ENCODE measurements at regions not wholly inside any gene's neighbourhood (a gene's known extent, or its start where the extent isn't known, plus 50 kb on each side); places are given as distances from the start of the nearest gene placed in this dataset.

DNA sequence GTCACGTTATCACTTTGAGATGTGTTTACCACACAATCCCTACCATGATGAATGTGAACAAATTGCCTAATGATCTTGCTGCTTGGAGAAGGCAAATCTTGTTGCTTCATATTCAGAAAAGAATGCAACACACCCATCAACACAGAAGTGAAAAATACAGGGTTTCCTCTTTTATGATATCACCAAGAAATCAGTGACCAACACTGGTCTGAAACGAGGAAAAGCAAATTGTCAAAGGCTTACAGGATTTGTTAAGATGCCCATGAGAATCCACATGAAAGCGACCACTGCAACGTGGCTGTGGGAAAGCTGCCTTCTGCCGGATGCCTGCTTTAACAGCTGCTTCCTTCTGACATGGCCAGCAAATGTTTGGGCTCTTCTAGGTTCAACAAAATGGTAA, 397.6 kb upstream of the LRATD1 start:
- TF ChIP-seq, protein P1, sequence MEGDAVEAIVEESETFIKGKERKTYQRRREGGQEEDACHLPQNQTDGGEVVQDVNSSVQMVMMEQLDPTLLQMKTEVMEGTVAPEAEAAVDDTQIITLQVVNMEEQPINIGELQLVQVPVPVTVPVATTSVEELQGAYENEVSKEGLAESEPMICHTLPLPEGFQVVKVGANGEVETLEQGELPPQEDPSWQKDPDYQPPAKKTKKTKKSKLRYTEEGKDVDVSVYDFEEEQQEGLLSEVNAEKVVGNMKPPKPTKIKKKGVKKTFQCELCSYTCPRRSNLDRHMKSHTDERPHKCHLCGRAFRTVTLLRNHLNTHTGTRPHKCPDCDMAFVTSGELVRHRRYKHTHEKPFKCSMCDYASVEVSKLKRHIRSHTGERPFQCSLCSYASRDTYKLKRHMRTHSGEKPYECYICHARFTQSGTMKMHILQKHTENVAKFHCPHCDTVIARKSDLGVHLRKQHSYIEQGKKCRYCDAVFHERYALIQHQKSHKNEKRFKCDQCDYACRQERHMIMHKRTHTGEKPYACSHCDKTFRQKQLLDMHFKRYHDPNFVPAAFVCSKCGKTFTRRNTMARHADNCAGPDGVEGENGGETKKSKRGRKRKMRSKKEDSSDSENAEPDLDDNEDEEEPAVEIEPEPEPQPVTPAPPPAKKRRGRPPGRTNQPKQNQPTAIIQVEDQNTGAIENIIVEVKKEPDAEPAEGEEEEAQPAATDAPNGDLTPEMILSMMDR (IDR thresholded peaks at IDR 0.05): no peak
- Histone ChIP-seq H2AFZ (no peak overlapping the region), H3K9ac (no peak overlapping the region), H3K27ac (no peak overlapping the region), H3K4me2 (ENCODE audit: low read length) (no peak overlapping the region), H3K4me3 (ENCODE audit: low read depth, low read length) (no peak overlapping the region), H3K9me3 (ENCODE audit: control insufficient read depth, low read length) (no peaks in the 10 kb centered on the region), H3K79me2 (no peaks in the 10 kb centered on the region), H3K27me3 (ENCODE audit: control insufficient read depth, insufficient read depth, low read length) (no peaks in the 10 kb centered on the region), H3K4me1 (no peaks in the 10 kb centered on the region), H3K36me3 (ENCODE audit: control insufficient read depth, insufficient read depth, low read length) (no peaks in the 10 kb centered on the region)

- Histone ChIP-seq H3K79me2 (no peaks in the 10 kb centered on the region), H3K36me3 (ENCODE audit: control insufficient read depth, insufficient read depth, low read length) (no peaks in the 10 kb centered on the region)
Observed at GRCh38 chr2:14235667-14236066, 396.9 kb upstream of the LRATD1 start.

GRCh38 chr2:14237902-14238301, 394.6 kb upstream of the LRATD1 start:
- Histone ChIP-seq H3K27ac (no peak overlapping the region), H3K4me1 (no peaks in the 10 kb centered on the region), H3K9ac (no peak overlapping the region), H3K27me3 (ENCODE audit: control insufficient read depth, insufficient read depth, low read length) (no peaks in the 10 kb centered on the region), H3K9me3 (ENCODE audit: control insufficient read depth, low read length) (no peaks in the 10 kb centered on the region), H3K36me3 (ENCODE audit: control insufficient read depth, insufficient read depth, low read length) (no peaks in the 10 kb centered on the region), H2AFZ (no peak overlapping the region), H3K4me2 (ENCODE audit: low read length) (no peak overlapping the region), H3K79me2 (no peaks in the 10 kb centered on the region), H3K4me3 (ENCODE audit: low read depth, low read length) (no peak overlapping the region)
- TF ChIP-seq, protein P1 (IDR thresholded peaks at IDR 0.05): no peak

More at GRCh38 chr2:14235667-14236066, 396.9 kb upstream of the LRATD1 start:
- no peak overlapping the region for H3K4me2 ChIP-seq (ENCODE audit: low read length)
- no peak overlapping the region for H3K4me3 ChIP-seq (ENCODE audit: low read depth, low read length)
- H3K4me1 ChIP-seq: no peaks in the 10 kb centered on the region
- H3K27ac ChIP-seq: no peak overlapping the region
- H2AFZ ChIP-seq: no peak overlapping the region
- H3K9me3 ChIP-seq (ENCODE audit: control insufficient read depth, low read length): no peaks in the 10 kb centered on the region
- H3K27me3 ChIP-seq (ENCODE audit: control insufficient read depth, insufficient read depth, low read length): no peaks in the 10 kb centered on the region
- H3K9ac ChIP-seq: no peak overlapping the region
- TF ChIP-seq, protein P1 (IDR thresholded peaks at IDR 0.05): no peak

GRCh38 chr2:14239605-14240004, 392.9 kb upstream of the LRATD1 start:
- H3K4me2 ChIP-seq (ENCODE audit: low read length): no peak overlapping the region

GRCh38 chr2:14240868-14241267, 391.6 kb upstream of the LRATD1 start:
- H3K4me1 ChIP-seq: no peaks in the 10 kb centered on the region
- no peaks in the 10 kb centered on the region for H3K36me3 ChIP-seq (ENCODE audit: control insufficient read depth, insufficient read depth, low read length)

More at GRCh38 chr2:14239605-14240004, 392.9 kb upstream of the LRATD1 start:
- Histone ChIP-seq H3K27ac (no peak overlapping the region), H3K9me3 (ENCODE audit: control insufficient read depth, low read length) (no peaks in the 10 kb centered on the region), H3K4me1 (no peaks in the 10 kb centered on the region), H3K27me3 (ENCODE audit: control insufficient read depth, insufficient read depth, low read length) (no peaks in the 10 kb centered on the region), H3K79me2 (no peaks in the 10 kb centered on the region), H2AFZ (no peak overlapping the region), H3K36me3 (ENCODE audit: control insufficient read depth, insufficient read depth, low read length) (no peaks in the 10 kb centered on the region), H3K4me3 (ENCODE audit: low read depth, low read length) (no peak overlapping the region), H3K9ac (no peak overlapping the region)
- TF ChIP-seq, protein P1 (IDR thresholded peaks at IDR 0.05): no peak

More at GRCh38 chr2:14240868-14241267, 391.6 kb upstream of the LRATD1 start:
- TF ChIP-seq, protein P1 (IDR thresholded peaks at IDR 0.05): no peak
- no peak overlapping the region for H3K27ac ChIP-seq
- H2AFZ ChIP-seq: no peak overlapping the region
- H3K4me2 ChIP-seq (ENCODE audit: low read length): no peak overlapping the region
- H3K9ac ChIP-seq: no peak overlapping the region
- no peak overlapping the region for H3K4me3 ChIP-seq (ENCODE audit: low read depth, low read length)
- no peaks in the 10 kb centered on the region for H3K9me3 ChIP-seq (ENCODE audit: control insufficient read depth, low read length)
- no peaks in the 10 kb centered on the region for H3K79me2 ChIP-seq
- H3K27me3 ChIP-seq (ENCODE audit: control insufficient read depth, insufficient read depth, low read length): no peaks in the 10 kb centered on the region

Data from parathyroid adenoma (tissue), 2 donors.